H1 (cell line): ENCODE measurements at regions not wholly inside any gene's neighbourhood (a gene's known extent, or its start where the extent isn't known, plus 50 kb on each side); places are given as distances from the start of the nearest gene placed in this dataset.

ENCODE experiments used
- CTCF ChIA-PET: fragments of 300-600 bp; sonication (Branson Sonifier 250); formaldehyde crosslinking; loops from one replicate; lab custom pipeline; 2021; ENCODE audit not compliant: partially characterized antibody; lab: Charles Lee
- POLR2A ChIA-PET: fragments of 300-600 bp; sonication (Branson Sonifier 250); formaldehyde crosslinking; loops from one replicate; lab custom pipeline; 2021; ENCODE audit warnings: inconsistent platforms; ENCODE audit not compliant: partially characterized antibody; lab: Charles Lee
- DNase-seq, 2 experiments: peaks; one replicate each; pipeline versions ENCODE4 v3.0.0 to v3.0.0-alpha.2; 2010 to 2022; ENCODE audit warnings: low spot score in 2 of 2, low read depth in 1 of 2, mixed read lengths in 1 of 2
- FAIRE-seq: peaks from 2 replicates; lab custom pipeline; 2011; peaks lifted over from hg19 to GRCh38; lab: Jason Lieb, UNC
- H2AFZ ChIP-seq: 2 replicates; pipeline ENCODE4 v1.8.1; 2012; ENCODE audit warnings: low read length, inconsistent platforms
- H2AK5ac ChIP-seq: 2 replicates; pipeline ENCODE4 v1.6.1; 2013; ENCODE audit warnings: low read depth, low read length
- H2BK120ac ChIP-seq: replicated peaks from 2 replicates; pipeline ENCODE3; 2013; ENCODE audit warnings: low read depth, low read length, inconsistent platforms
- H2BK12ac ChIP-seq: 2 replicates; pipeline ENCODE4 v1.6.1; 2013; ENCODE audit warnings: low read depth, low read length
- H2BK15ac ChIP-seq: 2 replicates; pipeline ENCODE4 v1.6.1; 2013; ENCODE audit warnings: low read length
- H2BK20ac ChIP-seq: 2 replicates; pipeline ENCODE4 v1.6.1; 2013; ENCODE audit warnings: low read length
- H2BK5ac ChIP-seq: 2 replicates; pipeline ENCODE4 v1.6.1; 2013; ENCODE audit warnings: low read depth, low read length
- H3K14ac ChIP-seq: 2 replicates; pipeline ENCODE4 v1.6.1; 2013; ENCODE audit warnings: inconsistent platforms; ENCODE audit not compliant: insufficient read length
- H3K18ac ChIP-seq: 2 replicates; pipeline ENCODE4 v1.6.1; 2013; ENCODE audit warnings: low read length; ENCODE audit errors: extremely low read depth
- H3K23ac ChIP-seq: 2 replicates; pipeline ENCODE4 v1.6.1; 2013; ENCODE audit warnings: inconsistent platforms; ENCODE audit not compliant: insufficient read length
- H3K23me2 ChIP-seq: 2 replicates; pipeline ENCODE4 v1.6.1; 2013; ENCODE audit warnings: low read depth, low read length
- H3K27ac ChIP-seq: 2 replicates; pipeline ENCODE4 v1.6.1; 2011; ENCODE audit warnings: low read depth, low read length, inconsistent platforms
- H3K27me3 ChIP-seq, 4 experiments: replicated peaks in 1 of 4; 1 replicate in 1 of 4; 2 replicates in 3 of 4; pipeline versions ENCODE4 v1.6.1 to v1.8.1; 2011 to 2013; ENCODE audit warnings: low read length in 3 of 4, mild to moderate bottlenecking in 3 of 4, inconsistent platforms in 2 of 4, mixed read lengths in 2 of 4, moderate library complexity in 1 of 4; ENCODE audit not compliant: control insufficient read depth in 3 of 4, insufficient read depth in 3 of 4; ENCODE audit errors: extremely low read depth in 1 of 4
- H3K36me3 ChIP-seq, 4 experiments: 2 replicates each; pipeline versions ENCODE4 v1.6.1 to v1.8.1; 2011 to 2013; ENCODE audit warnings: mild to moderate bottlenecking in 4 of 4, low read length in 3 of 4, moderate library complexity in 2 of 4, control low read depth in 1 of 4, inconsistent platforms in 1 of 4; ENCODE audit not compliant: insufficient read depth in 4 of 4, control insufficient read depth in 2 of 4
- H3K4ac ChIP-seq: replicated peaks from 2 replicates; pipeline ENCODE3; 2013; ENCODE audit warnings: low read length, low read depth, mixed read lengths, inconsistent platforms; ENCODE audit not compliant: insufficient read length
- H3K4me1 ChIP-seq, 4 experiments: replicated peaks in 1 of 4; 1 replicate in 1 of 4; 2 replicates in 3 of 4; pipeline versions ENCODE4 v1.6.1 to v1.8.1; 2011 to 2013; ENCODE audit warnings: low read length in 3 of 4, inconsistent platforms in 2 of 4, mixed read lengths in 1 of 4; ENCODE audit not compliant: insufficient read depth in 4 of 4, control insufficient read depth in 3 of 4
- H3K4me2 ChIP-seq, 2 experiments: 2 replicates each; pipeline versions ENCODE4 v1.6.1 to v1.8.1; 2011 to 2013; ENCODE audit warnings: low read depth in 2 of 2, low read length in 2 of 2, control low read depth in 1 of 2, inconsistent platforms in 1 of 2, mild to moderate bottlenecking in 1 of 2; ENCODE audit not compliant: insufficient read depth in 1 of 2
- H3K4me3 ChIP-seq, 4 experiments: fragments of 200-600, 300-600 bp in 1 of 4; sonication (generic), shearing (Covaris generic), sonication (Bioruptor Twin) in 1 of 4; 2 replicates each; pipeline versions ENCODE4 v1.5.1 to v1.8.1; 2011 to 2016; ENCODE audit warnings: low read length in 4 of 4, low read depth in 3 of 4, control low read depth in 2 of 4, inconsistent platforms in 2 of 4, mild to moderate bottlenecking in 2 of 4, mixed read lengths in 1 of 4, moderate library complexity in 1 of 4; ENCODE audit not compliant: insufficient read depth in 2 of 4; ENCODE audit errors: extremely low read depth in 1 of 4
- H3K56ac ChIP-seq: replicated peaks from 2 replicates; pipeline ENCODE3; 2013; ENCODE audit warnings: low read depth, mild to moderate bottlenecking, mixed read lengths, low read length, inconsistent platforms; ENCODE audit not compliant: insufficient read length
- H3K79me1 ChIP-seq: 2 replicates; pipeline ENCODE4 v1.6.1; 2013; ENCODE audit warnings: low read depth, low read length, control low read depth
- H3K79me2 ChIP-seq, 2 experiments: 2 replicates each; pipeline versions ENCODE4 v1.6.1 to v1.8.1; 2012 to 2013; ENCODE audit warnings: low read length in 2 of 2, mild to moderate bottlenecking in 2 of 2, inconsistent platforms in 1 of 2; ENCODE audit not compliant: insufficient read depth in 2 of 2, control insufficient read depth in 1 of 2
- H3K9ac ChIP-seq, 4 experiments: replicated peaks in 1 of 4; 1 replicate in 1 of 4; 2 replicates in 3 of 4; pipeline versions ENCODE4 v1.6.1 to v1.8.1; 2011 to 2013; ENCODE audit warnings: low read depth in 3 of 4, low read length in 3 of 4, control low read depth in 2 of 4, mild to moderate bottlenecking in 2 of 4, moderate library complexity in 2 of 4, inconsistent platforms in 1 of 4; ENCODE audit errors: extremely low read depth in 1 of 4
- H3K9me3 ChIP-seq, 2 experiments: 2 replicates each; pipeline versions ENCODE4 v1.6.1 to v1.8.1; 2012 to 2013; ENCODE audit warnings: mild to moderate bottlenecking in 2 of 2, moderate library complexity in 2 of 2, control low read depth in 1 of 2, inconsistent platforms in 1 of 2, low read depth in 1 of 2, low read length in 1 of 2, mixed read lengths in 1 of 2; ENCODE audit not compliant: insufficient read depth in 2 of 2
- H4K20me1 ChIP-seq, 2 experiments: replicated peaks in 1 of 2; 2 replicates each; pipeline versions ENCODE3 to v1.8.1; 2011 to 2013; ENCODE audit warnings: inconsistent platforms in 2 of 2, low read length in 2 of 2, mild to moderate bottlenecking in 1 of 2; ENCODE audit not compliant: insufficient read depth in 2 of 2, control insufficient read depth in 1 of 2
- H4K5ac ChIP-seq: 2 replicates; pipeline ENCODE4 v1.6.1; 2013; ENCODE audit warnings: low read length, low read depth, mixed read lengths, inconsistent platforms; ENCODE audit not compliant: insufficient read length
- H4K8ac ChIP-seq: 2 replicates; pipeline ENCODE4 v1.8.0; 2013; ENCODE audit warnings: mild to moderate bottlenecking, moderate library complexity, low read length, inconsistent platforms; ENCODE audit not compliant: insufficient read depth; ENCODE audit errors: extremely low read depth
- H4K91ac ChIP-seq: replicated peaks from 2 replicates; pipeline ENCODE3; 2013; ENCODE audit warnings: low read length, mixed read lengths, inconsistent platforms; ENCODE audit not compliant: insufficient read length
- JUND ChIP-seq: IDR thresholded peaks from 2 replicates; pipeline ENCODE4 v1.6.1; 2011; ENCODE audit warnings: mild to moderate bottlenecking, improper control_type of control experiment, low read length
- WGBS, 2 experiments: shearing (Covaris generic) in 1 of 2; methylation state at CpG; one replicate each; pipeline versions ENCODE4 v1.1.6 to v1.1.7; 2013 to 2015; ENCODE audit warnings: low lambda C conversion rate in 2 of 2, mixed read lengths in 2 of 2, inconsistent platforms in 1 of 2, low coverage in 1 of 2, missing lambda C conversion rate in 1 of 2; ENCODE audit not compliant: insufficient replicate concordance in 2 of 2, insufficient coverage in 1 of 2, insufficient read length in 1 of 2; ENCODE audit errors: extremely low coverage in 1 of 2, missing lambda C conversion rate in 1 of 2; 5-methylcytosine and 5-hydroxymethylcytosine counted together

DNA sequence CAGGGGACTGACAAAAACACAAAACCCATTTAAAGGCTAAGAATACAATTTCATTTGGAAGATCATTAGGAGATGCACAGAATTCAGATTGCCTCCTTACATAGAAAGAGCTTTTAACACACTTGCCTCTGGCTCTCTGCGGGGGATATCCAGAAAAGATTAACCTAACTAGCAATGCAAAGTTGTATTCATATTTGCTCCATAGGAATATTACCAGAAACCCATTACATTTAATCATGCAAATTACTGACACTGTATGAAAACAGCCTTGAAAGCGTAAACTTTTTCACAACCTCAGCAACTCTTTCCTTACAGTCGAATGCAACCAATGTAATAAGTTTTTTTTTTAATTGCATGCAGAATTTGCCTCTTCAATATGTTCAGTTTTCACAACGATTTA is 1087.3 kb upstream of the PRKX start:
- Histone ChIP-seq H3K4ac (no peak overlapping the region), H4K20me1 (no peaks in the 10 kb centered on the region), H2BK12ac (no peak overlapping the region), H3K36me3 (no peaks in the 10 kb centered on the region), H3K23ac (no peak overlapping the region), H2AFZ (no peak overlapping the region), H2BK120ac (no peak overlapping the region), H4K91ac (no peak overlapping the region), H3K4me1 (no peaks in the 10 kb centered on the region), H3K79me2 (no peaks in the 10 kb centered on the region), H3K79me1 (no peaks in the 10 kb centered on the region), H3K27me3 (no peaks in the 10 kb centered on the region), H3K23me2 (no peaks in the 10 kb centered on the region), H3K18ac (no peak overlapping the region), H2BK20ac (no peak overlapping the region), H3K14ac (no peak overlapping the region), H3K4me2 (no peak overlapping the region), H3K27ac (no peak overlapping the region), H2BK5ac (no peak overlapping the region), H3K4me3 (no peak overlapping the region), H2BK15ac (no peak overlapping the region), H2AK5ac (no peak overlapping the region), H3K9me3 (peaks cover 0 to 3% of the 10 kb centered on the region in 2 experiments; a peak in 1 of 4 replicates), H4K8ac (no peak overlapping the region), H3K56ac (no peak overlapping the region), H3K9ac (no peak overlapping the region), H4K5ac (no peak overlapping the region)
- FAIRE-seq (no peak), DNase-seq (no peak)
- WGBS, 2 experiments, result 89% methylated on average over 4 of the region's 4 CpGs; no CpG with 5 or more reads in 1 of the 2 experiments
- CTCF ChIA-PET, result no interaction called here
- POLR2A ChIA-PET, result no interaction called here
- TF ChIP-seq JUND, result no peak
